ENCODE measurements at regions not wholly inside any gene's neighbourhood (a gene's known extent, or its start where the extent isn't known, plus 50 kb on each side); places are given as distances from the start of the nearest gene placed in this dataset.

DNA sequence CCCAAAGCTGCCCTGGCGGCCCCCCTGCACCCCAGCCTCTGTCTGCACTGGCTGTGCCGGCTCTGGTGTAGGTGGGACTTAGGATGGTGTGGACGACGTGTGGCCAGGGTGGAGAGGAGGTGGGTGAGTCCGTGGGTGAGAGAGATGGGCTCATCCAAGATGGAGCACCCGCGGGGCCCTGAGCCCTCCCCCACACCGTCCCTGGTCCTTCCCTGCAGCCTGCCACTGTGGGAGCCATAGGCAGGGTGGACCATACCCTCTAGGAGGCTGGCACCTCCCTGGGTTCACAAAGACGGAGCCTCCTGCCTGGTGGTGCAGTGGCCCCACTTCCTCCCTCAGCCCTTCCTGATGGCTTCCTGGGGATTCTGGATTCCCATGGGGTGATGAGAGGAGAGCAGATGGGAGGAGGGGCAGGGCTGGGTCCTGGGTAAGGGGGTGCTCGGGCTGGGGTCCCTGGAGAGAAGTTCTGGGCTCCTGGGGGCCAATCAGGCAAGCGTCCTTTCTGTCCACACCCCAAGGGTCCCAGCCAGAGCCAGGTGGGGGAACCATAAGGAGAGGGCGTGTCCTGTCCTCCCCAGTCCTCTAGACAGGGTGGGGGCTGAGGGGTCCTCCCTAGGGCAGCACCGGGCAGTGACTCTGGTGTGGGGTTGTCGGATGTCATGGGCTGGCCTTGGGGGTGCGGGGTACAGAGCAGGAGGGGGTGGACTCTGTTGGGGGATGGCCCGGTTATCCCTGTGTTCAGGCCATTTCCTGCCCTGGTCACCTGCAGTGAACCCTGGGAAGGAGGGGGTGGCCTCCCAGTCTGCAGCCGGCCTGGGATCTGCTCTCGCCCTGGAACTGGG is 384.8 kb downstream of the TMEM121 start:
- H3K9me3 Mint-ChIP-seq: peaks cover 91% of the 10 kb centered on the region
- no peak for DNase-seq (ENCODE audit: low spot score)
- ATAC-seq: no peak

More for the DNA sequence above, 384.8 kb downstream of the TMEM121 start:
- Histone ChIP-seq H3K9me2 (ENCODE audit: insufficient read depth) (no peaks in the 10 kb centered on the region), H3K27ac (ENCODE audit: low read depth) (no peak overlapping the region), H3K4me3 (no peak overlapping the region), H3K36me3 (ENCODE audit: insufficient read depth) (no peaks in the 10 kb centered on the region), H3K4me1 (ENCODE audit: insufficient read depth) (no peaks in the 10 kb centered on the region), H3K27me3 (ENCODE audit: insufficient read depth) (no peaks in the 10 kb centered on the region), H2AFZ (no peak overlapping the region), H3K79me2 (replicated peaks; ENCODE audit: insufficient read depth) (no peaks in the 10 kb centered on the region), H4K20me1 (replicated peaks; ENCODE audit: insufficient read depth) (no peaks in the 10 kb centered on the region), H3F3A (replicated peaks; ENCODE audit: low read depth) (no peaks in the 10 kb centered on the region), H3K4me2 (no peak overlapping the region)
- no peak overlapping the region for H3K27ac Mint-ChIP-seq
- H3K36me3 Mint-ChIP-seq (ENCODE audit: low read depth): peaks cover 36% of the 10 kb centered on the region
- H3K4me1 Mint-ChIP-seq: no peaks in the 10 kb centered on the region
- peaks cover 6% of the 10 kb centered on the region for H3K27me3 Mint-ChIP-seq (ENCODE audit: insufficient read depth, low read depth, poor library complexity)
- no peak for TF ChIP-seq ZNF114 (CRISPR knock-in tag; IDR thresholded peaks at IDR 0.05)
- TF ChIP-seq STAT1 (IDR thresholded peaks at IDR 0.05; ENCODE audit: unreplicated experiment): no peak
- no peak for TF ChIP-seq POLR2AphosphoS5 (IDR thresholded peaks at IDR 0.05; ENCODE audit: low read depth)
- TF ChIP-seq, protein P1, sequence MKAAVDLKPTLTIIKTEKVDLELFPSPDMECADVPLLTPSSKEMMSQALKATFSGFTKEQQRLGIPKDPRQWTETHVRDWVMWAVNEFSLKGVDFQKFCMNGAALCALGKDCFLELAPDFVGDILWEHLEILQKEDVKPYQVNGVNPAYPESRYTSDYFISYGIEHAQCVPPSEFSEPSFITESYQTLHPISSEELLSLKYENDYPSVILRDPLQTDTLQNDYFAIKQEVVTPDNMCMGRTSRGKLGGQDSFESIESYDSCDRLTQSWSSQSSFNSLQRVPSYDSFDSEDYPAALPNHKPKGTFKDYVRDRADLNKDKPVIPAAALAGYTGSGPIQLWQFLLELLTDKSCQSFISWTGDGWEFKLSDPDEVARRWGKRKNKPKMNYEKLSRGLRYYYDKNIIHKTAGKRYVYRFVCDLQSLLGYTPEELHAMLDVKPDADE (IDR thresholded peaks at IDR 0.05): no peak
- TF ChIP-seq EZH2 (IDR thresholded peaks at IDR 0.05; ENCODE audit: low read depth, unreplicated experiment): no peak
- no peak for TF ChIP-seq ZNF331 (CRISPR knock-in tag; IDR thresholded peaks at IDR 0.05; ENCODE audit: low read depth)
- TF ChIP-seq, protein P2, sequence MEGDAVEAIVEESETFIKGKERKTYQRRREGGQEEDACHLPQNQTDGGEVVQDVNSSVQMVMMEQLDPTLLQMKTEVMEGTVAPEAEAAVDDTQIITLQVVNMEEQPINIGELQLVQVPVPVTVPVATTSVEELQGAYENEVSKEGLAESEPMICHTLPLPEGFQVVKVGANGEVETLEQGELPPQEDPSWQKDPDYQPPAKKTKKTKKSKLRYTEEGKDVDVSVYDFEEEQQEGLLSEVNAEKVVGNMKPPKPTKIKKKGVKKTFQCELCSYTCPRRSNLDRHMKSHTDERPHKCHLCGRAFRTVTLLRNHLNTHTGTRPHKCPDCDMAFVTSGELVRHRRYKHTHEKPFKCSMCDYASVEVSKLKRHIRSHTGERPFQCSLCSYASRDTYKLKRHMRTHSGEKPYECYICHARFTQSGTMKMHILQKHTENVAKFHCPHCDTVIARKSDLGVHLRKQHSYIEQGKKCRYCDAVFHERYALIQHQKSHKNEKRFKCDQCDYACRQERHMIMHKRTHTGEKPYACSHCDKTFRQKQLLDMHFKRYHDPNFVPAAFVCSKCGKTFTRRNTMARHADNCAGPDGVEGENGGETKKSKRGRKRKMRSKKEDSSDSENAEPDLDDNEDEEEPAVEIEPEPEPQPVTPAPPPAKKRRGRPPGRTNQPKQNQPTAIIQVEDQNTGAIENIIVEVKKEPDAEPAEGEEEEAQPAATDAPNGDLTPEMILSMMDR (conservative IDR thresholded peaks at IDR 0.05; ENCODE audit: low read depth in 2 of 2): no peak
- no peak for TF ChIP-seq EZH2phosphoT487 (IDR thresholded peaks at IDR 0.05; ENCODE audit: unreplicated experiment)
- TF ChIP-seq, protein P3, sequence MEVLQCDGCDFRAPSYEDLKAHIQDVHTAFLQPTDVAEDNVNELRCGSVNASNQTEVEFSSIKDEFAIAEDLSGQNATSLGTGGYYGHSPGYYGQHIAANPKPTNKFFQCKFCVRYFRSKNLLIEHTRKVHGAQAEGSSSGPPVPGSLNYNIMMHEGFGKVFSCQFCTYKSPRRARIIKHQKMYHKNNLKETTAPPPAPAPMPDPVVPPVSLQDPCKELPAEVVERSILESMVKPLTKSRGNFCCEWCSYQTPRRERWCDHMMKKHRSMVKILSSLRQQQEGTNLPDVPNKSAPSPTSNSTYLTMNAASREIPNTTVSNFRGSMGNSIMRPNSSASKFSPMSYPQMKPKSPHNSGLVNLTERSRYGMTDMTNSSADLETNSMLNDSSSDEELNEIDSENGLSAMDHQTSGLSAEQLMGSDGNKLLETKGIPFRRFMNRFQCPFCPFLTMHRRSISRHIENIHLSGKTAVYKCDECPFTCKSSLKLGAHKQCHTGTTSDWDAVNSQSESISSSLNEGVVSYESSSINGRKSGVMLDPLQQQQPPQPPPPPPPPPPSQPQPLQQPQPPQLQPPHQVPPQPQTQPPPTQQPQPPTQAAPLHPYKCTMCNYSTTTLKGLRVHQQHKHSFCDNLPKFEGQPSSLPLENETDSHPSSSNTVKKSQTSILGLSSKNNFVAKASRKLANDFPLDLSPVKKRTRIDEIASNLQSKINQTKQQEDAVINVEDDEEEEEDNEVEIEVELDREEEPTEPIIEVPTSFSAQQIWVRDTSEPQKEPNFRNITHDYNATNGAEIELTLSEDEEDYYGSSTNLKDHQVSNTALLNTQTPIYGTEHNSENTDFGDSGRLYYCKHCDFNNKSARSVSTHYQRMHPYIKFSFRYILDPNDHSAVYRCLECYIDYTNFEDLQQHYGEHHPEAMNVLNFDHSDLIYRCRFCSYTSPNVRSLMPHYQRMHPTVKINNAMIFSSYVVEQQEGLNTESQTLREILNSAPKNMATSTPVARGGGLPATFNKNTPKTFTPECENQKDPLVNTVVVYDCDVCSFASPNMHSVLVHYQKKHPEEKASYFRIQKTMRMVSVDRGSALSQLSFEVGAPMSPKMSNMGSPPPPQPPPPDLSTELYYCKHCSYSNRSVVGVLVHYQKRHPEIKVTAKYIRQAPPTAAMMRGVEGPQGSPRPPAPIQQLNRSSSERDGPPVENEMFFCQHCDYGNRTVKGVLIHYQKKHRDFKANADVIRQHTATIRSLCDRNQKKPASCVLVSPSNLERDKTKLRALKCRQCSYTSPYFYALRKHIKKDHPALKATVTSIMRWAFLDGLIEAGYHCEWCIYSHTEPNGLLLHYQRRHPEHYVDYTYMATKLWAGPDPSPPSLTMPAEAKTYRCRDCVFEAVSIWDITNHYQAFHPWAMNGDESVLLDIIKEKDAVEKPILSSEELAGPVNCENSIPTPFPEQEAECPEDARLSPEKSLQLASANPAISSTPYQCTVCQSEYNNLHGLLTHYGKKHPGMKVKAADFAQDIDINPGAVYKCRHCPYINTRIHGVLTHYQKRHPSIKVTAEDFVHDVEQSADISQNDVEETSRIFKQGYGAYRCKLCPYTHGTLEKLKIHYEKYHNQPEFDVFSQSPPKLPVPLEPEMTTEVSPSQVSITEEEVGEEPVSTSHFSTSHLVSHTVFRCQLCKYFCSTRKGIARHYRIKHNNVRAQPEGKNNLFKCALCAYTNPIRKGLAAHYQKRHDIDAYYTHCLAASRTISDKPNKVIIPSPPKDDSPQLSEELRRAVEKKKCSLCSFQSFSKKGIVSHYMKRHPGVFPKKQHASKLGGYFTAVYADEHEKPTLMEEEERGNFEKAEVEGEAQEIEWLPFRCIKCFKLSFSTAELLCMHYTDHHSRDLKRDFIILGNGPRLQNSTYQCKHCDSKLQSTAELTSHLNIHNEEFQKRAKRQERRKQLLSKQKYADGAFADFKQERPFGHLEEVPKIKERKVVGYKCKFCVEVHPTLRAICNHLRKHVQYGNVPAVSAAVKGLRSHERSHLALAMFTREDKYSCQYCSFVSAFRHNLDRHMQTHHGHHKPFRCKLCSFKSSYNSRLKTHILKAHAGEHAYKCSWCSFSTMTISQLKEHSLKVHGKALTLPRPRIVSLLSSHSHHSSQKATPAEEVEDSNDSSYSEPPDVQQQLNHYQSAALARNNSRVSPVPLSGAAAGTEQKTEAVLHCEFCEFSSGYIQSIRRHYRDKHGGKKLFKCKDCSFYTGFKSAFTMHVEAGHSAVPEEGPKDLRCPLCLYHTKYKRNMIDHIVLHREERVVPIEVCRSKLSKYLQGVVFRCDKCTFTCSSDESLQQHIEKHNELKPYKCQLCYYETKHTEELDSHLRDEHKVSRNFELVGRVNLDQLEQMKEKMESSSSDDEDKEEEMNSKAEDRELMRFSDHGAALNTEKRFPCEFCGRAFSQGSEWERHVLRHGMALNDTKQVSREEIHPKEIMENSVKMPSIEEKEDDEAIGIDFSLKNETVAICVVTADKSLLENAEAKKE (CRISPR knock-in tag; IDR thresholded peaks at IDR 0.05): no peak
- no peak for TF ChIP-seq NANOG (IDR thresholded peaks at IDR 0.05; ENCODE audit: borderline replicate concordance)
- TF ChIP-seq, protein P4, sequence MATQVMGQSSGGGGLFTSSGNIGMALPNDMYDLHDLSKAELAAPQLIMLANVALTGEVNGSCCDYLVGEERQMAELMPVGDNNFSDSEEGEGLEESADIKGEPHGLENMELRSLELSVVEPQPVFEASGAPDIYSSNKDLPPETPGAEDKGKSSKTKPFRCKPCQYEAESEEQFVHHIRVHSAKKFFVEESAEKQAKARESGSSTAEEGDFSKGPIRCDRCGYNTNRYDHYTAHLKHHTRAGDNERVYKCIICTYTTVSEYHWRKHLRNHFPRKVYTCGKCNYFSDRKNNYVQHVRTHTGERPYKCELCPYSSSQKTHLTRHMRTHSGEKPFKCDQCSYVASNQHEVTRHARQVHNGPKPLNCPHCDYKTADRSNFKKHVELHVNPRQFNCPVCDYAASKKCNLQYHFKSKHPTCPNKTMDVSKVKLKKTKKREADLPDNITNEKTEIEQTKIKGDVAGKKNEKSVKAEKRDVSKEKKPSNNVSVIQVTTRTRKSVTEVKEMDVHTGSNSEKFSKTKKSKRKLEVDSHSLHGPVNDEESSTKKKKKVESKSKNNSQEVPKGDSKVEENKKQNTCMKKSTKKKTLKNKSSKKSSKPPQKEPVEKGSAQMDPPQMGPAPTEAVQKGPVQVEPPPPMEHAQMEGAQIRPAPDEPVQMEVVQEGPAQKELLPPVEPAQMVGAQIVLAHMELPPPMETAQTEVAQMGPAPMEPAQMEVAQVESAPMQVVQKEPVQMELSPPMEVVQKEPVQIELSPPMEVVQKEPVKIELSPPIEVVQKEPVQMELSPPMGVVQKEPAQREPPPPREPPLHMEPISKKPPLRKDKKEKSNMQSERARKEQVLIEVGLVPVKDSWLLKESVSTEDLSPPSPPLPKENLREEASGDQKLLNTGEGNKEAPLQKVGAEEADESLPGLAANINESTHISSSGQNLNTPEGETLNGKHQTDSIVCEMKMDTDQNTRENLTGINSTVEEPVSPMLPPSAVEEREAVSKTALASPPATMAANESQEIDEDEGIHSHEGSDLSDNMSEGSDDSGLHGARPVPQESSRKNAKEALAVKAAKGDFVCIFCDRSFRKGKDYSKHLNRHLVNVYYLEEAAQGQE (IDR thresholded peaks at IDR 0.05; ENCODE audit: unreplicated experiment): no peak
- H3K4me3 Mint-ChIP-seq: no peak overlapping the region
